GM18867 (cell line): ENCODE measurements at regions not wholly inside any gene's neighbourhood (a gene's known extent, or its start where the extent isn't known, plus 50 kb on each side); places are given as distances from the start of the nearest gene placed in this dataset.
"Not testable (repeated sequence)": the region's sequence is repeated elsewhere in the genome, so short reads cannot be mapped to it uniquely, and the experiment has no call there.

Experiments
- ATAC-seq: cut with Tn5 transposase; IDR thresholded peaks from one replicate; pipeline ENCODE4 v1.9.1; 2021; ENCODE audit warnings: mild to moderate bottlenecking, moderate library complexity; ENCODE audit not compliant: unreplicated experiment

DNA sequence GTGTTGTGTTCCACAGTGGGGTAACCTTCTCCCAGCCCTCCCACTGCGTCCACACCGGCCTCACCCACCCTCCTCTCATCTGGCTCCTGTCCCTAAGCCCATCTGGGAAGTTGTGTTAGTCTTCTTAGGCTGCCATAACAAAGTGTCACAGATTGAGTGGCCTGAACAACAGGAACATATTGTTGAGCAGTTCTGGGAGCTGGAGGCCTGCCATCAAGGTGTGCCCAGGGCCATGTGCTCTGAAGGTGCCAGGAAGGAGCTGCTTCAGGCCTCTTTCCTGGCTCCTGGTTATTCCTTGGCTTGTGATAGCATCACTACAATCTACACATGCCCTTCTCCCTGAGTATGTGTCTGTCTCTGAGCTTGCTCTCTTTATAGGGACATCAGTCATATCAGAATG is 327.6 kb upstream of the COBL start:
- ATAC-seq, result no peak

DNA sequence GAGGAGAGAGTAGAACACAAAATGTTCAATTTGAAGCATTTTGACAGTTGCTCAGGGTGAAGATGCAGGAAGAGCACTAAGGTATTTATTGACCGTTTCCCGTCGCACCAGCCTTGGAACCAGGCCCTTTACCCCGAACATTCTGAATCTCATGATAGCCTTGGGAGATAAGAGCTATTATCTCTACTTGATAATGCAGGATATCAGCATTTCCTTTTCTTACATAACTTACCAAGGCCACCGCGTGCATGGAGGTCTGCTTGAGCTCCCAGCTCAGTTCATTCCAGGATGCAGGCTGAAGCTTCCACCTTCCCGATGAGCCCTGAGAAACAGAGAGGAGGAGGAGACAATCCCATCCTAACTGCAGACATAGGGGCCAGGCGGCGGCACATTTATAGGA is 324.2 kb upstream of the COBL start:
- ATAC-seq, result no peak

DNA sequence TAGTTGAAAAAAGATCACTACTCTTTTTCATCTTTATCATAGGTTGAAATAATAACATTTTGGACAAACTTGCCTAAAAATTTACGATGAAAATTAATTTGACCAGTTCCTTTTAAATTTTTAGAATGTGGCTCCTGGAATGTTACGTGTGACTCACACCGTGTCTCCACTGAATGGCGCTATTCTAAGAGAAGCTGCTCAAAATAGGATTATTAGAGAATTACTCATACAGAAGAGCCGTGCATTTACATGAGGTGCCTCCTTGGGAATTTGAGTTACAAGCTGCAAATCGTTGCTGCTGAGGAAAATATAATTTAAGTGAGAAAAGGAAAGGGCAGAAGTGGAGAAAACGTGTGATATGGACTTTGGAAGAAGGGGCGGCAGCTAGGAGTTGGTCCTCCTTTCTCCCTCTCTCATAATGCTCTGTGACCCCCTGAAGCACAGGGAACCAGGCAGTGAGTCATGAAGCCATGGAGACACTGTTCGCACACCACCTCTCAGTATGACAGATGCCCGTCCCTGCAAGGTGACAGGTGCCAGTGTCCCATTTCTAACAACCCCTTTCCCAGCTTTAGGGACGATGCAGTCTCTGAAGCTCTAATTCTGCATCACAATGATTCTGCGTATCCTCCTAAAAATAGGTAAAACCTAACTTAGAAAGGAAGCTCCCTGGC is 323.2 kb upstream of the COBL start:
- ATAC-seq, result no peak

DNA sequence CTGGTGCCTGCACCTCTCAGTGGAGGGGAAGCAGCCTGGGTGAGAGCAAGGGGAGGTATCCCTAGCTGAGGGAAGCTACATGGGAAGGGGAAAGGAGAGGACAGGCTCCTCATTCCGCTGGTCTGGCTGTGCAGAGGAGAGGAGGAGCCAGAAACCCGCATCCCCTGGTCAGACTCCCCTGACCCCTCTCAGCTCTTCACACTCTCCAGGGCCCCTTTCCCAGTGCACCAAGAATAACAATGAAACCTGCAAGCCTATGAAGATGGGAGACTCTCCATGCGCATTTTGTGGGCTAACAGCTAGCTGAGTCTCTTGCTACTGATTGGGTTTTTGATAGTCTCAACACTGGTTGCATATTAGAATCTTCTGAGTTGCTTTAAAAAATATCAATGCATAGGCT is 319.9 kb upstream of the COBL start:
- ATAC-seq, result no peak

DNA sequence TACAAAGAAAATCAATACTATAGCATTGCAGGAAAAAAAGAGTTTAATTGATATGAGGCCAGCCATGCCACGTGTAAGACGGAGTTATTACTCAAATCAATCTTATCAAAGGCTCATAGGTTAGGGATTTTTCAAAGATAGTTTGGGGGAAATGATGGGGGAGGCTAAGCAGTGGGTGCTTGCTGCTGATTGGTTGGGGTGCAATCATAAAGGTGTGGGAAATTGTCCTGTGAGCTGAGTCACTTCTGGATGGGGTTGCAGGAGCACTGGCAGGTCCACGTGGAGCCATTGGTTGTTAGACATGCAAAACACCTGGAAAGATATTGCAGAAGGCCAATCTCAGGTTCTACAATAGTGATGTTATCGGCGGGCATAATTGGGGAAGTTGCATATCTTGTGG is 319.2 kb upstream of the COBL start:
- no peak for ATAC-seq

DNA sequence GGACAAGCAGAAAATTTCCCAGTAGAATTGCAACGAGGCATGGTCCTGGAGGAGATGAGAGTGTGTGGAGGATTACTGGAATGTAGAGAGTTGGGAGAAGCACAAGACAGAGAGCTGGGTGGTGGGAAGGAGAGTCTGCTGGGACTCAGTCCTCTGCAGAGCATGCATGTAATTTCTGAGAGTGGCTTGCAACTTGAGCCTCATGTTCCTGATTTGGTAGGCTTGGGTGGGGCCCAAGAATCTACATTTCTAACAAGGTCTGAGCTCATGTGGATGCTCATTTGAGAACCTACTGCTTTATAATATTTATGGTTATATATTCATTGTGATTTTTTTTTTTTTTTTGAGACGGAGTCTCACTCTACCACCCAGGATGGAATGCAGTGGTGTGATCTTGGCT is 317.9 kb upstream of the COBL start:
- no peak for ATAC-seq

DNA sequence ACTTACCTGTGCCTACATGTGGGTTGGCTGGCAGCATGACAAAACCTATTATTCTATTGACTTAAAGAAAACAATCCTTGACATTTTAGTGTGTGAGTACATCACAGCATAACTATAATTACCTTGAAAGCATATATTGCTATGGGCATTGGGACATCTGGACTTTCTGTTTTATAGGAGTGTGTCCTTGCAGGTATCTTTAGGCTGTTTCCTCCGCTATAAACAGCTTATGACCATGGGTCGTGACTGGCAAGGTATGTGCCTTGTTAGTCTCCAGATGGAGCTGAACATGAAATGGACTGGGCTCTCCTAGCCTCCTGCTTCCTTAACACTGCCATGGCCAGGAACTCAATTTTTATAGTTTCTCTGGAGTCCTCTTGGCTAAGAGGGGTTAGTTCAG is 317.4 kb upstream of the COBL start:
- no peak for ATAC-seq

DNA sequence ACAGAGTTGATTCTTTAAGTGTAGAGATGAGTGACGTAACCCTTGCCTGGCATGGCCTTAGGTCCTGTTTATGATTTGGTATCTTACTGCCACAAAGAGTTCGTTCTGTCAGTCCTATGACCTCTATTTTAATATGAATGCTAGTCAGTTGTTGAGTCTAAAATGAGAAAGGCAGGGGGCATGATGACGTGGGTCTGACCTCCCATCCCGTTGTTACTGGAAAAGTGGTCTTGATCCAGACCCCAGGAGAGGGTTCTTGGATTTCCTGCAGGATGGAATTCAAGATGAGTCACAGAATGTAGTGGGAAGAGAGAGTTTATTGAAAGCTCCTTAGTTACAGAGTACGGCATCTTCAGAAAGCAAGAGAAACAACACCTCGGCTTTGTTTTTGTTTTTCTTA is 317.0 kb upstream of the COBL start:
- ATAC-seq, result no peak

DNA sequence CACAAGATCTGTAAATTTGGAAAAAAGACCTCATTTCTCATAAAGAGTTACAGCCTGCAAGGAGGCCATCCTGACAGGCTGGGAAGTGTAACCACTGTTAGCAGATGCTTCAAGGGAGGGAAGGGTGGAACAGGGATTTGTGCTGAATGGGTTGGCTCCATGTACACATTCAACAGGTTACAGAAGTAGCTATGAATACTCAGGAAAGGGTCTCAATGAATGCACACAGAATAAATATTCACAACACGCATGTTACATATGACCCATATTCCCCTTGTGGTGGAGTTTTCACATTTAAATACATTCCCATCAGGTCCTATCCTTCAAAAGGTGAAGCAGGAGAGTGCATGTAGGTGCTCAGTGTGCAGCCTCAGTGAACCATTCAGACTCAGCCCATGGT is 316.4 kb upstream of the COBL start:
- ATAC-seq, result no peak

DNA sequence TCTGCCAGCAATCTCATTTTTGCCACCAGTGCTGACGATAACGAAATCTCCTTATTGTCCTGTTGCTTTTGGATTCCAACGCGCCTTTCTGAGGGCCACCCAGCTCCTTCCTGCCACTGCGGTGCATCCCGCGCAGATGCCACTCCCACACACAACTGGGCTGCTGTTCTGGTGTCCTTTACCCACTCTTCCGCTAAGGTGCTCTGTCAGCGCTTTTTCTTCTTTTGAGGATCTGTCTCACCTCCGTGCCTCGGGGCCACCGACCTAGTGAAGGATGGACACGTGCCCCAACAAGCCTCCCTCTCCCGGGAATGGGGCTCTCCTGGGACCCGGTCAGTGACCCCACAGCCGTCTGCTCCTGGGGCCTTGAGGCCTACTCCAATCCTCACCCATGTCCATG is 314.3 kb upstream of the COBL start:
- ATAC-seq, result no peak

DNA sequence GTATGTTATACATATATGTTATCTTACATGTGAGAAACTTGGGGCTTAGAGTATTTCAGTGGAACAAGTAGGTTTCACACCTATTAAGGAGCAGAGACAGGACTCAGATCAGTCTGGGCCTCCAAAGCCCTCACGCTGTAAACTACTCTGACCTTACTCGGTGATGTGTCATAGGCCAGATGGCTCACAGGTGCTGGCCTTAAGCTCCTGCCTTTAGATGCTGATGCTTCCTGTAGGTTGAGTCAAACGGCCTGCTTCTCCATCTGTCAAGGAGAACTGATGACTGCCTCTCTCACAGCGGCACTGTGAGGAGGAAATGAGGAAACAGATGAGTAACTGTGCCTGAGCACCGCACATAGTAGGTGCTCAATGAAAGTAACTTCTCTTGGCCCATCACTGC is 312.6 kb upstream of the COBL start:
- ATAC-seq, result no peak

DNA sequence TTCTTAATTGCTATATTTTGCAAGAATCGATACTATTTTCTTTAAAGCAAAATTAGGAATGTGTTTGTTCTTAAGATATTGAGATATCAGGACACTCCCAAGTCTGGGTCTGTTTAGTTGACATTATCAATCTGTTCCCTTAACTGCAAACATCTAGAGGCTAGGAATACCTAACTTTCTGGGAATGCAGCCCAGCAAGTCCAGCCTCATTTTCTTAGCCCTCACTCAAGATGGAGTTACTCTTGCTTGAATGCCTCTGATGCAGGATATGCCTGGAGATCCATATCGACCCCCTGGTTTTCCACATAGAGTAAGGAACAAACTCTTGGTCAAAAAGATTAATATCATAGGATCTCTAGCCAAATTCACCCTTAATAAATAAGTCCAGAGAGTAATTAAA is 305.3 kb upstream of the COBL start:
- no peak for ATAC-seq

DNA sequence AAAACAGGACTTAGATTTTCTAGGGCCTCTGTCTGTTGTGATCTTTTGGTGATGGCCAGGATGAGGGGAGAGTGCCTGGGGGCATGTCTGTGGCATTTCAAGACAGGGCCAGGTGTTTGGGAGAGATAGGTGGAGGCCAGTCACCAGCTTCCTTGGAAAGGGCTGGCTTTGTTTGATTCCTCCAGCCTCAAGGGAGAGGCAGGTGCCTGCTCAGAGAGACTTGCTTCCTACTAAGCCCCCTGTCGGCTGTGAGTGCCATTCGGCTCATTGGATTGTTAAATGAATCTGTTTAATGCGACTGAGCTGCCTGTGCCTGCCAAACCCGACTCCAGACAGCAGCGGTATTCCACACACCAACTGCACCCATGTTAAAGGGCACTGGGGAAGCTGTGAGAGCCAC is 304.1 kb upstream of the COBL start:
- ATAC-seq, result no peak

DNA sequence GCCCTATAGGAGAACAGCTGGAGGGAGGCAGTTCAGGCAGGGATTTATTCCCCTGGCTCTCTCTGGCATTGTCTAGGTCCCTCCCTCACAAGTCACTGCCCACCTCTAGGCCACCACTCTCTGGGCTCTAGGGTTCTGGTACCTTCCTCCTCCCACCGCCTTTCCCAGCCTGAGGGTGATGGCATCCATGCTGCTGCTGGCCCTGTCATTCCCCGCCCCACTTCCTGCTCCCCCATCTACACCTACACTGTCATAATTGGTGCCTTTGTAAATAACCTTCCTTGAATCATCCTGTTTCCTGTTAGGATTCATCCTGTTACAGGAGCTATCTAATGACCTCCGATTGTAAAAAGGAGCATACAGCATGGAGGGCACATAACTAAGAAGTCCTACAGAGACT is 303.3 kb upstream of the COBL start:
- no peak for ATAC-seq

DNA sequence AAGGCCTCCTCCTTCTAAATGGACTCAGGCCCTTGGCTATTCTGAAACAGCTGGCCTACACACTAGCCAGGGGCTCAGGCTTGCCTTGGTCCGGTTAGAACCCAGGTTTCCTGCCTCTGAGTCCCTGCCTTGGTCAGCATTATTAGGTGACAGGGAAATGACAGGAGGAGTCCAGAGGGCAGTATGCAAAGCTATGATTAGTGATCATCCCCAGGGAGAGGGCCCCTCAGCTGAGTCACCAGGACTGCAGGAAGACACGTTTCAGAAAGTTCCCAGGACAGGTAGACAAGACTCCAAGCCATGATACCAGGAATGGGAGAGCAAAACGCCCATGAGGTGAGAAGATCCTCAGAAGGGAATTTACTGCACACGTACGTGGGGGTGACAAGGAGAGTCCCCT is 301.1 kb upstream of the COBL start:
- no peak for ATAC-seq

DNA sequence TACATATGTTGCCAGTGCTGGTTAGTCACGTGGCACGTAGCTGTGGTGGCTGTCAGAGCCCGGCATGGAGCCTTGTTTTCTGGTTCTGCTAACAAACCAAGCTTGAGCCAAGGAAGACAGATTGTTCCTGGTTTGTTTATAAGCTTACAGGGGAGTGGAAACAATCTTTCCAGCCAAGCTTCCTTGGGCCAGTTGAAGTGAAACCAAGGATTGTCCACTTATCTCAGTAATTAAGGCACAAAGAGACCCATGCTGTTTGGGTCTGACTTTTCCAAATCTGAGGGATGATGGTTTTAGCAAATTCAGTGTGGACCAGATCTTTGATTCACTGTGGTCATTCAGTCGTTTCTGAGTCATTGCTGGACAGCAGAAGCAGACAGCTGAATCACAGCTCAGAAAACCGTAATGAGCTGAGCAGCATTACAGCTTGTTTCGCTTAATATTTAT is 297.3 kb upstream of the COBL start:
- no peak for ATAC-seq

DNA sequence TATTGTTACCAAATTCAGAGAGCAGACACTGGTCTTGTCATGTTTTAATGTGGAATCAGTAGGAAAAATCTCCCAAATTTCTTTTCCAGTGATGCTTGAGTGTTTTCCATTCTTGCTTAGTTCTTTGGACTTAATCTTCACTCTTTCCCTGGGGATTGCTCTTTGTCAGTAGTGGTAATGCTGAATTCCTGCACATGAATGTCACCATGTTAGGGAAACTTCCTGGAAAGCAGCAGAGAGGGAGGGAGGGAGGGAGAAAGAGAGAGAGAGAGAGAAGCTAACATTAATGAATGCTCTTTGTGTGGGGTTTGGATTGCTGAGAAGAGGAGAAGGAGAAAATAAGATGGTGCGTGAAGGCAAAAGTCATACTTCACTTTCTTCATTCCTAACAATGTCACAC is 295.3 kb upstream of the COBL start:
- ATAC-seq, result no peak

DNA sequence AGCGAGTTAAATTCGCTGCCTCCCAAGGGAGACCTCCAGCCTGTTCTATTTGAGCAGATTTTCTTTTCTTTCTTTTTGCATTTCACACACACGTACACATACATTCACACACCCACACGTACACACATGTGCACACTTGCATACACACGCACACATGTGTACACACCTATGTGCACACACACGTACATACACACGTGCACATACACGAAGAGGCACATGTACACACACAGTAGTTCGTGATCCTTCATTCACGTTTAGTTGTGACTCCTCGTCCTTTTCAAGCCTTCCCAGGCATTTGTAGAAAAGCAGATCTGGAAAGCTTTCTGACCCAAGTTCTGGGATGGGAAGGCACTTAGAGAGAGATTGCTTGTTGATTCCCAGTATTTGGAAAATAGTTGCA is 290.8 kb upstream of the COBL start:
- ATAC-seq, result no peak

DNA sequence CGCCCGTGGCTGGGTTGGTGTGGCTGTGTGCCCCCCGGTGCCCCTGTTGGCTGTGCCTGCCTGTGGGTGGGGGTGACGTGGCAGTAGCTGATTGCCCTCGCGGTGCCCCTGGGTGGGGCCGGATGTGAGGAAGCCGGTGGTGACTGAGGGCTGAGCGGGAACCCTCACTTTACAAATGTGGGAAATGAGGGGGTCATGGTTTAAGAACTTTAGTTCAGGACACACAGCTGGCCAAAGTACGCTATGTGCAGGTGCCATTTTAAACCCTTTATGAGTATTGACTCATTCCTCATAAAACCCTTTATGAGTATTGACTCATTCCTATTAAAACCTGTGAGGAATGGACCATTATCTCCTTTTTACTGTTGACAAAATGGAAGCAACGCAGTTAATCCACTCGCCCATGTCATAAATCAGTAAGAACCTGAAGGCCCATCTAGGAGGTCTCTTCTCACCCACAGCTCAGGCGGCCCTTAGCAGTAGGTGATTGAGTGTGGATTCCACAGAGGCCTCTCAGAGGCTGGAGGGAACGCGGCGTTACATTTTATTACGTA is 290.1 kb upstream of the COBL start:
- no peak for ATAC-seq

DNA sequence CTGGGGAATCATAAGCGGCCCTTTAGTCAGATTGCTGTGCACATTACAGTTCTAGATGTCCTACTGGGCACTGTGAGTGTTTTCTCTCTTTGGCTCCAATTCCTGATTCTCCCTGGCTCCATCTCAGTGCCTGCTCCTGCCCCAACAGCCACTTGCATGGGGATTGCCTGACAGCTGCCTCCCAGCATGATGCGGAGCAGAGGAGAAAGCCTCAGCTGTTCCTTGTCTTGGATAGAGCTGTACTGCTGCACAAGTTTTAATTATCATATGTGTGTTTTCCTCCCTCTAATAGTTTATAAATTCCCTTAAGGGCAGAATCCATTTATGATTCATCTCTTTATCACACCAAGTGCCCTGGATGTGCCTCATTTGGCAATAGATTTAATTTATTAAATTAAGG is 285.8 kb upstream of the COBL start:
- no peak for ATAC-seq

DNA sequence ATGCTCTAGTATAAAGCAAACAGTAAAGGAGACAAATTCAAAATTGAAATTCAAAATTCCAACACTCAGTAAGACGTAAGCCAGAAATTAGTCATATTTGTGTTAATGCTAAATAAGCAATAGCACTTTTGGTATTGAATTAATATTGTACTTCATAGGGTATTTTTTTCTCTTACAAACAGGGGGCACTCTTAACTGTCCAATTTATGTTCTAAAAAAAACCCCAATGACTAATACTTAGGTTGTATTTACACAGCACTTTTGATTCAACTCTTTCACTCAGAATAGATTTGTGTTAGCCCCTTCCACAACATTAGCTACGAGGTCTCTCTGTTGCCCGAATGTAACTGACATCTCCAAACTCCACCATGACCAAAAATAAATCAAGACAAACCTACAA is 284.9 kb upstream of the COBL start:
- no peak for ATAC-seq

DNA sequence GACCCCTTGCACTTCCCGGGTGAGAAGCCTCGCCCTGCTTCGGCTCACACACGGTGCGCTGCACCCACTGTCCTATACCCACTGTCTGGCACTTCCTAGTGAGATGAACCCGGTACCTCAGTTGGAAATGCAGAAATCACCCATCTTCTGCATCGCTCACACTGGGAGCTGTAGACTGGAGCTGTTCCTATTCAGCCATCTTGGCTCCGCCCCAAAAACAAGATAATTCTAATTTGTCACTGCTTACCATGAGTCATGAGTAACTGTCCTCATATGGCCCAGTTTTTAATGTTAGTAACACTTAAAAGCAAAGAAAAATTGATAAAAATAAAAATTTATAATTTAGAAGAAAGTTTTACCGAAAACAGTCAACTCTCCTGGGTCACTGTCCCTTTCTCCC is 283.3 kb upstream of the COBL start:
- ATAC-seq, result not testable (repeated sequence)

DNA sequence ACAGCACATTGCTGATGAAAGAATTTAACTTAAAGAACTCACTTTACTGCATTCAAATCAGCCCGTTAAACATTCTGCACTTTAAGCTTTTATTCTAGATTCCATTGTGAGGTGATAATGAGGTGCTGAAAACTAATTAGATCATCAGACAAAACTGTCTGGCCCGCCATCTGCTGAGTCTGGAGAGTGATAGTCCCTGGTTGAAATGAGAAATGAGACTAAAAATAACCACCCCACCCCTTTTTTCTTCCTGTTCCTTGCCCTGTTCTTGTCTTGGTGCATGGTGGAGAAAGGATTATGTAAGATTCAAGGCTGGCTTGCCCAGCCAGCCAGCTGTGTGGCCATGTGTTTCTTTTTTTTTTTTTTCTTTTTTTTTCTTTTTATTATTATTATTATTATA is 277.0 kb upstream of the COBL start:
- no peak for ATAC-seq
